ENCODE measurements at regions not wholly inside any gene's neighbourhood (a gene's known extent, or its start where the extent isn't known, plus 50 kb on each side); places are given as distances from the start of the nearest gene placed in this dataset.

GRCh38 chr3:94293793-94294195, 230.9 kb downstream of the NSUN3 start:
- TF ChIP-seq CTCF (IDR thresholded peaks at IDR 0.05; ENCODE audit: low read depth, low read length) (no peak), MAX (IDR thresholded peaks at IDR 0.05; ENCODE audit: low read depth, low read length) (no peak), MYC (IDR thresholded peaks at IDR 0.05; ENCODE audit: low read depth, low read length) (no peak), POLR2A (IDR thresholded peaks at IDR 0.05; ENCODE audit: extremely low read depth, insufficient read length) (no peak)
